Testis (tissue), 2 donors: ENCODE measurements at regions not wholly inside any gene's neighbourhood (a gene's known extent, or its start where the extent isn't known, plus 50 kb on each side); places are given as distances from the start of the nearest gene placed in this dataset.
A peak's percentile ranks its signal among the peaks of the same experiment; 100 is the strongest.

Experiments
- POLR2A ChIP-seq: fragments of 450-650 bp; IDR thresholded peaks from one replicate; pipeline ENCODE4 v1.6.1; 2017; ENCODE audit warnings: antibody characterized with exemption, mild to moderate bottlenecking, moderate library complexity
- TF ChIP-seq, protein P1 (sequence below), 3 experiments: fragments of 450-650 bp in 2 of 3; fragments of 200-600 bp in 1 of 3; sonication (generic) in 1 of 3; IDR thresholded peaks; one replicate each; pipeline ENCODE4 v1.5.1; 2016 to 2019; ENCODE audit warnings: antibody characterized with exemption in 3 of 3, mild to moderate bottlenecking in 2 of 3, moderate library complexity in 1 of 3

- TF ChIP-seq, protein P1, sequence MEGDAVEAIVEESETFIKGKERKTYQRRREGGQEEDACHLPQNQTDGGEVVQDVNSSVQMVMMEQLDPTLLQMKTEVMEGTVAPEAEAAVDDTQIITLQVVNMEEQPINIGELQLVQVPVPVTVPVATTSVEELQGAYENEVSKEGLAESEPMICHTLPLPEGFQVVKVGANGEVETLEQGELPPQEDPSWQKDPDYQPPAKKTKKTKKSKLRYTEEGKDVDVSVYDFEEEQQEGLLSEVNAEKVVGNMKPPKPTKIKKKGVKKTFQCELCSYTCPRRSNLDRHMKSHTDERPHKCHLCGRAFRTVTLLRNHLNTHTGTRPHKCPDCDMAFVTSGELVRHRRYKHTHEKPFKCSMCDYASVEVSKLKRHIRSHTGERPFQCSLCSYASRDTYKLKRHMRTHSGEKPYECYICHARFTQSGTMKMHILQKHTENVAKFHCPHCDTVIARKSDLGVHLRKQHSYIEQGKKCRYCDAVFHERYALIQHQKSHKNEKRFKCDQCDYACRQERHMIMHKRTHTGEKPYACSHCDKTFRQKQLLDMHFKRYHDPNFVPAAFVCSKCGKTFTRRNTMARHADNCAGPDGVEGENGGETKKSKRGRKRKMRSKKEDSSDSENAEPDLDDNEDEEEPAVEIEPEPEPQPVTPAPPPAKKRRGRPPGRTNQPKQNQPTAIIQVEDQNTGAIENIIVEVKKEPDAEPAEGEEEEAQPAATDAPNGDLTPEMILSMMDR (IDR thresholded peaks at IDR 0.05): peak in 1 of 3 experiments; percentile 36
- TF ChIP-seq POLR2A: no peak
These were observed 84.1 kb upstream of the C21orf91 start for GRCh38 chr21:17903029-17903806.
